Stimulated activated CD4-positive, alpha-beta T cell treated with anti-CD3 and anti-CD28 coated beads, Interleukin-15, amount 100 ng/mL, for 48 hours (primary cell): ENCODE measurements at regions not wholly inside any gene's neighbourhood (a gene's known extent, or its start where the extent isn't known, plus 50 kb on each side); places are given as distances from the start of the nearest gene placed in this dataset.

Source experiments
- DNase-seq, 2 donors: peaks; one replicate each; pipeline ENCODE4 v3.0.0-alpha.2; 2020; ENCODE audit warnings: low read depth in 2 of 2

- no peak for DNase-seq
Observed at GRCh38 chr22:27175021-27175838, 517.8 kb downstream of the MIAT start.

- no peak for DNase-seq
Observed at GRCh38 chr22:27175974-27176373, 518.6 kb downstream of the MIAT start.

- no peak for DNase-seq
Observed at GRCh38 chr22:27179161-27179560, 521.8 kb downstream of the MIAT start.

DNA sequence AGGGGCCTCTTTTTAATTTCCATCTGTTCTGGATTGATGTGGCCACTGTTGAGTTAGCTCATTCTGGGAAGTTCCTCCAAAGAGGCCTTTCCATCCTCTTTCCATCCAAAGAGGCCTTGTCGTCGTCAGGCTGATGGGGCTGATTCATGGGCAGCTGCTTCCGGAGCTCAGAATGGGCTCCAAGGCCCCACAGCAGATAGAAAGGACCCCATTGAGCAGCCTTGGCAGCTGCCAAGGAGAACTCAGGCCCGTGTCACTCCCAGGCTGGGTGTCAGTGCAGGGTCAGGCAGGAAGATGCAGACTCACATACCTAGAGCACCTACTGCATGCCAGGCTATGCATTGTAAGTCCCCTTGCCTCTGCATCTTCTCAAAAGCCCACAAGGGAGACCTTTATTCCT is 524.1 kb downstream of the MIAT start:
- no peak for DNase-seq

DNA sequence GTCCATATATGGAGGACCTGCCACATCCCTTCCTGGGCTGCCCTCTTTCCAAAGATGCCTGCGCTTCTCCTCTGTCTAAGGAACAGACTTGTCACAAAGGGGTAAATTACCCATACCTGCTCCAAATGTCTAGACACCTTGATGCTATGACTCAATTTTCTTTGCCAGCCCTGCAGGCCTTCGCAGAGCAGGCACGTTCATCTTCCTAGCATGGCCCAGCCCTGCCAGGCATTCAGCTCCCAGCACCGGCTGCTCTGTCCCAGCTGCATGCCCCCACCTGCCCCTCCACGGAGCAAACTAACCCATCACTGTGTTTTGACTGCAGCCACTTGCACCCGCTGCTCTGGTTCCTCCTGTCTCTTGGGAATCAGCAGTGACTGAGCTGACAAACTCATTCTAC is 526.1 kb downstream of the MIAT start:
- DNase-seq, result no peak

DNA sequence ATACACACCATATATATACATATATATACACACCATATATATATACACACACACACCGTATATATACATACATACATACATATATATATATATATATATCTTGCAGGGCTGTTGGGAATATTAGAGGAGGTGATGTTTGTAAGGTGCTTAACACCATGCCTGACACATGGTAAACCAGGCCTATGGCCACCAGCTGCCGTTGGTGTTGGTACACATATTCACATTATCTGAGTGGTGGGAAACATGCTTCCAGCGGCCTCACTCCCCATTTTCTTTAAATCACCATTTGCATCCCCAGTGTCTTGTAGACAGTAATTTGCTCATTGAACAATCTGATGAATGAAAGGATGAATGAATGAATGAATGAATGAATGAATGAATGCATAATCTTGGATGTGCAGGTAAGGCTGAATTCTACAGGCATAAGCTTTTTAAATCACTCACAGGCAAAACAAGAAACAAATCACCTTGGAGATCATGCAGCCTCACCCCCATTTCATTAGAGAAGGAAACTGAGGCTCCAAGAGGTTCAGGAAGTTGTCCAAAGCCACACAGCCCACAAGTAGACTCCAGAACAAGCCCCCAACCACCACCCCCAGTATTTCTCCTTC is 527.8 kb downstream of the MIAT start:
- no peak for DNase-seq

DNA sequence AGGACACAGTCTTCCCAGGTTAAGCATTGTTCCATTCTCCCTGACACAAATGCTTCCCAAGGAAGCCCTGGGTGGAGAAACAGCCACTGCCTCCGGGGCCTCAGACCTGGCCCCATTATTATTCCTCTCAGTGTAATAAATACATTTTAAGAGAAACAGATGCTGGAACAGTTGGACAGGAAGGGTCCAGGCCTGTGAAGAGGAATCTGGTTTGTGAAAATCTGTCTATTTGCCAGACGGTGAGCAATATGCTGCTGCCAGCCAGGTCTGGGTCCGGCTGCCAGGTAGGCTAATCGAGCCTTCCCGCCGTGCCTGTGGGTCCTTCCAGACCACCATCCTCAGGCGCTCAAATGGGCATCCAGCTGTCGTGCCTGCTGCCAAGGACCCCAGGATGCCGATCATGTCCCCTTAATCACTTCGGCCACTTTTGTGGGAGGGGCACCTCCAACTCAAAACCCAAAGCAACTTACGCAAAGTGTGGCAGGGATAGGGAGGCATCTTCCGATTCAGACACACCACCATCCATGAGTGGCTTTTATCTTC is 528.4 kb downstream of the MIAT start:
- DNase-seq, result no peak

- DNase-seq, result no peak
Observed at GRCh38 chr22:27186643-27187042, 529.3 kb downstream of the MIAT start.

DNA sequence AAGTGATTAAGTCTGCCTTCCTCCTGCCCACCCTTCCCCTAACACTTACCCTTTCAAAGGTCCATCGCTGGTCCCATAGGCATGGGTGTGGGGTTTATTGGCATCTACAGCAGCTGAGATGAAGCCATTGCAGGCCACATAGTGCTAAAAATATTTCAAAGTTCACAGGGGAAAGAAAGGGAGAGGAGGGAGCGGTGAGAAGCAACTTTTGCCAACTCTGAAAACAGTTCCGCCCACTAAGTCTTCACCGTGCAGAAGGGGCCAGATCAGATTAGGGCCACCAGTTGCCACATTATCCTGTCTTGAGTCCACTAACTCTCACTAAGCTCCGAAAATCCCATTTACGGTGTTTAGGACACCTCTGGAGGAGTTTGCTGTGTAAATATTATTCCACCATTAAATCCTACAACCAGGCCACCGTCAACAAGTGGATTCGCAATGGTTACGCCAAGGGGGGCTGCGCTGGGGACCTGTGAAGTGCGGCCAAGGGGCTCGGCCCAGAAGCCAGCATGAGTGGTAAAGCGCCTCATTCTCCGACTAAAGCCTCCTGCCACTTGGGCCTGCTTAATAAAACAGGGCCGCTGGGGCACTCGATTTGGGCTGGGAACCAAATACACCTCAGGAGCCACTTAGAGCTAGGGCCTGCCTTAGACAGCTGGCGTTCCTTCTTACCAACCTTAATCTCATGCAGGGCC is 534.9 kb downstream of the MIAT start:
- DNase-seq, result no peak

GRCh38 chr22:27193215-27193614 is 535.8 kb downstream of the MIAT start:
- DNase-seq, result no peak

- no peak for DNase-seq
Observed at GRCh38 chr22:27193636-27194035, 536.2 kb downstream of the MIAT start.

GRCh38 chr22:27194096-27194748 is 536.8 kb downstream of the MIAT start:
- DNase-seq, result no peak

GRCh38 chr22:27195094-27195493 is 537.7 kb downstream of the MIAT start:
- no peak for DNase-seq

DNA sequence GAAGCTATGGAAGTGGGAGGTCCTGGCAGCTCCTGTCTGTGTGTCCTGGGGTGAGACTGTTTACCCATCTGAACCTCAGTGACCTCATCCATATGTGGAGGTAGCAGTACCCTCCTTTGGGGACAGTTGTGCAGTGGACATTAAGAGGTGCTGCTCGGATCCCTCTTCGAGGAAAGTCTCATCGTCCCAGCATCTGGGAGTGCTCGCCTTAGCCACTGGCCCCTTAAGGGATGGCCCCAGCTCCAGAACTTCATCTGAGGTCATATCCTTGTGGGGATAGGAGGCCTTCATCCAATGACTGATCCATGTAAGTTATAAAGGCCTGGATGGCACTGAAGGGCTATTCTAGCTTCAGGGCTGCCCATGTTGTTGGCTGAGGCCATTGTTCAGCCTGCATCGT is 538.1 kb downstream of the MIAT start:
- DNase-seq, result no peak

- no peak for DNase-seq
Observed at GRCh38 chr22:27196606-27197005, 539.2 kb downstream of the MIAT start.

DNA sequence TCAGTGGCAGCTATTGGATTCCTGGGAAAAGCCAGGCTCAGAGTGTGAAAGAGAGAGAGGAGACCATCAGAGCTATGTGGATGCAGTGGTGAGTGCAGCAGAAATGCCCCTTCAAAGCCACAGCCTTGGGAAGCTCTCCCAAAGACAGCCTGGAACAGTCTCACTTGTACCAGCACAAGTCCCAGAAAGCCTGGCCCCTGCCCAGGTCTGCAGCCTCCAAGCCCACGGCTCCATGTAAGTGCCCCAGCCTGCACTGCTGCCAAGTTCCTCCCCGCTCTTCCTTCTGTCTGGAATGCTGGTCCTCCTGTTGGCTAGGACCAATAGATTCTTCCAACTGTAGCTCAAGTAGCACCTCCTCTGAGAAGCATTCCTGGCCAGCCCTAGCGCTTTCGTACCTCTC is 539.7 kb downstream of the MIAT start:
- no peak for DNase-seq

GRCh38 chr22:27197618-27198017 is 540.2 kb downstream of the MIAT start:
- no peak for DNase-seq

DNA sequence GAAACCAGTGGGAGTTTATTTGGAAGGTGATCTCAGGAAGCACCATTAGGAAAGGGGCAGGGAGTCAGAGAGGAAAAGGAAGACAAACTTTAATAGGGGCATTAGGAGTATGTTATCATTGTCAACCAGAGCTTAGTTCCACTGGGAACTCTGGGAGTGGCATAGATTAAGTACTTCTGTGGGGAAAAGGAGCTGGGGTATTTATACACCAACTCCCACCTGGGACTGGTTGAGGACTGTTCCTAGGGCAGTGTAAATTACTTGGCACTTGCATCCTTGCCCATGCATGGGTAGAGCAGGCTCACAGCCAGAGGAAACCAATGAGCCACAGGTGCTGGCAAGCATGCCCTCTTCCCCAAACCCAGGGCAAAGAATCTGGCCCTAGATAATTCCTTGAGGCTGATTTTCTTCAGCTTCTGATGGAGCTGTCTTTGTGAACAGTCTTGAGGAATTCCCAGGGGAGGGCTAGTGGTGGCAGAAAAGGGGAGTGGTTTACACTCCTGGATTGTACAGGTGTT is 541.2 kb downstream of the MIAT start:
- DNase-seq, result no peak

- no peak for DNase-seq
Observed at GRCh38 chr22:27199354-27199753, 542.0 kb downstream of the MIAT start.

GRCh38 chr22:27201276-27201675 is 543.9 kb downstream of the MIAT start:
- no peak for DNase-seq

DNA sequence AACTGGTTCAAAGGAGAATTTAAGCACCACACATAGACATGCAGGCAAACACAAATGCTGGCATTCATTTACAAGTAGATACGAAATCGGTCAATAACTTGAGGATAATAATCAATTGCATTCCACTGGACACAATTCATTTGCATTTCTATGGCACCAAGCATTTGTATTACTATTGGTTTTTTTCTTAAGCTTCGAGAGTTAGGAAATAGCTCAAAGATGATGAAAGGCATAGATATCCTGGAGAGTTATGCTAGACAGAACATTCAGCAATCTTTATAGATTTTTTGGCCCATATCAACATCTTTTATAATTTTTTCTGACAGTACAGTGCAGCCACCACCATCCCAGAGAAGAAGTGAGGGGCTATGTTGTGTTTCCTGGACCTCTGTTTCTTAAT is 544.4 kb downstream of the MIAT start:
- no peak for DNase-seq

GRCh38 chr22:27203276-27203660 is 545.9 kb downstream of the MIAT start:
- no peak for DNase-seq
